ENCODE measurements at regions not wholly inside any gene's neighbourhood (a gene's known extent, or its start where the extent isn't known, plus 50 kb on each side); places are given as distances from the start of the nearest gene placed in this dataset.

DNA sequence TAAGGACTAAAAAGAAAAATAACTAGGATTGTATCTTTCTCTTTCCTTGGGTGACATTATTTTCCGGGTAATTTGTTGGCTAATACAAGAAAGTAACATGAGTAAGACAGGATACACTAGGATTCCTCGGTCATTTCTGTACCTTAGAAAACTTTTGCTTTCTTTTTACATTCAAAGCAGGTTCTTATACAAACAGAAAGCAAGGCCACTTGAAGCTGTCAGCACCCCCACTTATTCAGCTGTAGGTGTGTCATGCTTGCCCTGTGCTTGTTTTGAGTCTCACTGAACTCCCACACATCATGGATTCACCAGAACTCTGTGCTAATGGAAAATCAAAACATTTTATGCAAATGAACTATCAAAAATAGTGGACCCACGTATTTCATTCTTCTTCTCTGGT lies 266.8 kb upstream of the CLEC14A start:
- TF ChIP-seq EZH2 (IDR thresholded peaks at IDR 0.05; ENCODE audit: insufficient read depth, low read length) = no peak
- TF ChIP-seq, protein P1, sequence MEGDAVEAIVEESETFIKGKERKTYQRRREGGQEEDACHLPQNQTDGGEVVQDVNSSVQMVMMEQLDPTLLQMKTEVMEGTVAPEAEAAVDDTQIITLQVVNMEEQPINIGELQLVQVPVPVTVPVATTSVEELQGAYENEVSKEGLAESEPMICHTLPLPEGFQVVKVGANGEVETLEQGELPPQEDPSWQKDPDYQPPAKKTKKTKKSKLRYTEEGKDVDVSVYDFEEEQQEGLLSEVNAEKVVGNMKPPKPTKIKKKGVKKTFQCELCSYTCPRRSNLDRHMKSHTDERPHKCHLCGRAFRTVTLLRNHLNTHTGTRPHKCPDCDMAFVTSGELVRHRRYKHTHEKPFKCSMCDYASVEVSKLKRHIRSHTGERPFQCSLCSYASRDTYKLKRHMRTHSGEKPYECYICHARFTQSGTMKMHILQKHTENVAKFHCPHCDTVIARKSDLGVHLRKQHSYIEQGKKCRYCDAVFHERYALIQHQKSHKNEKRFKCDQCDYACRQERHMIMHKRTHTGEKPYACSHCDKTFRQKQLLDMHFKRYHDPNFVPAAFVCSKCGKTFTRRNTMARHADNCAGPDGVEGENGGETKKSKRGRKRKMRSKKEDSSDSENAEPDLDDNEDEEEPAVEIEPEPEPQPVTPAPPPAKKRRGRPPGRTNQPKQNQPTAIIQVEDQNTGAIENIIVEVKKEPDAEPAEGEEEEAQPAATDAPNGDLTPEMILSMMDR (IDR thresholded peaks at IDR 0.05; ENCODE audit: insufficient read depth, low read depth, low read length) = no peak
